Fibroblast of peridontal ligament (primary cell): ENCODE measurements at regions not wholly inside any gene's neighbourhood (a gene's known extent, or its start where the extent isn't known, plus 50 kb on each side); places are given as distances from the start of the nearest gene placed in this dataset.
A peak's percentile ranks its signal among the peaks of the same experiment; 100 is the strongest.
"Not testable (repeated sequence)": the region's sequence is repeated elsewhere in the genome, so short reads cannot be mapped to it uniquely, and the experiment has no call there.

Experiments used
- DNase-seq: peaks from one replicate; pipeline ENCODE4 v3.0.0-alpha.2; 2010; ENCODE audit errors: extremely low read depth

DNA sequence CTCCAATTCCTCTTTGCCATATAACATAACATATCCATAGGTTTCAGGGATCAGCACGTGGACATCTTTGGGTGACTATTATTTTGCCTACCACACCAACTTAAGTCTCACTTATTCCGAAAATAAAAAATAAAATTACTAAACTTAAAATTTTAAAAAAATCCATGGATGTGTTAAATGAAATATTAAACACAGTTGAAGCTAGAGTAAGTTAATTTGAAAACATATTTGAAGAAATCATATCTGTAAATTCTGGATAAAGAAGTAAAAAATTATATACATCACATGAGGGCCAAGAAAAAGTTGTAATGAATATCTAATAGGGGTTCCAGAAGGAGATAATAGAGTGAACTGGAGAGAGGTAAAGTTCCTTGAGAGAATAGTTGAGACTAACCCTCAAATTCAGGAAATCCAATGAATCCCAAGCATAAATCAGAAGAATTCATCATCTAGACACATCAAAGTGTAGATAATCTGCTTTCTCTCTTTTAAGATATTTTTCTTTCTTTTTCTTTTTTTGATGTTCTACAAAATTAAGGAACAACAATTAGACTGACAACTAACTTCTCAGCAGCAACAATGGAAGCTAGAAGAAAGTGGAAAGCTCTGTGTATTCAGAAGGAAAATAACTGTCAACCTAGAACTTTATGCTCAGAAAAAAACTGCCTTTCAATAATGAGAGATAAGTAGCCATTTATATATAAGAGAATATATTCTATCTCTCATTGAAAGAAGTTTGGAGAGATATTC lies 147.4 kb downstream of the ABHD5 start:
- no peak for DNase-seq

DNA sequence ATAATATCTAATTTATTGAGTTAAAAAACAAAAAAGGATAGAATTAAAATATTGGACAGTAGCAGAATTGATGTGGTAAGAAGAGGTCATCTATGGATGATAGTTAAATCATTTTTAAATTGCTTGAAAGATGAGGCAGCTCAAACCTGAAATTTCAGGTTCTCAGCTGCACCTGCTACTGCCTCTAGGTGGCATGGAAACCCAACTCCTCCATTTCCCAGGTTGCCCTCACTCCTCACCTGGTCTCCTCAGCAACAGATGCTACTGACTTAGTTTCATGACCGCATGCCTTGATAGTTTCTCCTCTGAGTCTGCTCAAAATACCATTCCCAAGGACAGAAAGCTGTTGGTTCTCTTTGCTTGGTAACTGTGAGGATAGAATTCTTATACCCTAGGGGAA lies 148.1 kb downstream of the ABHD5 start:
- no peak for DNase-seq

DNA sequence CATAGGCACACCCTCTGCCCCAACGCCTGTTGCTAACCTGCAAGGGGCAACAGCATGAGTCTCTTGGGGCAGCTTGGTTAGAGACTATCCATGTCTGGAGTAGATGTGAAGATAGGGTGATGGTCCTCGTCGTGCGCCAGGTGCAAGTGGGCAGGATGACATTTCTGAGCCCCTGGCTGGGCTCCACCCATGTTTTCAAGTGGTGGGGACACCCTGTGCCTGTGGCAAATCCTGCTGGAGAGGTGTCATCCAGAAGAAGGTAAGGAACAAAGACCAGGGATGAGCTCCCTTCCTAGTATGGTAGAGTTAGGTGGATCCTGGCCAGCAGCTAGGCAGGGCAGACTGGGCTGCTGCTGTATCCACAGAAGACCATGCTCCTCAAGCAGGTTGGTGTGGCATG lies 152.6 kb downstream of the ABHD5 start:
- DNase-seq: no peak

DNA sequence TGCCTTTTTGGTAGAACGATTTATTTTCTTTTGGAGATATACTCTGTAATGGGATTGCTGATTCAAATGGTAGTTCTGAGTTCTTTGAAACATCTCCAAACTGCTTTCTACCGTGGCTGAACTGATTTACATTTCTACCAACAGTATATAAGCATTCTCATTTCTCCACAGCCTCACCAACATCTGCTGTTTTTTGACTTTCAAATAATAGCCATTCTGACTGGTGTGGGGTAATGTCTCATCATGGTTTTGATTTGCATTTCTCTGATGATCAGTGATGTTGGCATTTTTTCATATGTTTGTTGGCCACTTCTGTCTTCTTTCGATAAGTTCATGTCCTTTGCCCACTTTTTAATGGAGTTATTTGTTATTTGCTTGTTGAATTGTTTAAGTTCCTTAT lies 154.0 kb downstream of the ABHD5 start:
- no peak for DNase-seq

DNA sequence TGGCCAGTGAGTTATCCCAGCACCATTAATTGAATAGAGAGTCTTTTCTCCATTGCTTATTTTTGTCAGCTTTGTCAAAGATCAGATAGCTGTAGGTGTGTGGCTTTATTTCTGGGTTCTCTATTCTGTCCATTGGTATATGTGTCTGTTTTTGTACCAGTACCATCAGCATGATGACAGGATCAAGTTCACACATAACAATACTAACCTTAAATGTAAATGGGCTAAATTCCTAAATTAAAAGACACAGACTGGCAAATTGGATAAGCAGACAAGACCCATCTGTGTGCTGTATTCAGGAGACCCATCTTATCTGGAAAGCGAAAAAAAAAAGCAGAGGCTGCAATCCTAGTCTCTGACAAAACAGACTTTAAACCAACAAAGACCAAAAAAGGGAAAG lies 154.8 kb downstream of the ABHD5 start:
- not testable (repeated sequence) for DNase-seq

DNA sequence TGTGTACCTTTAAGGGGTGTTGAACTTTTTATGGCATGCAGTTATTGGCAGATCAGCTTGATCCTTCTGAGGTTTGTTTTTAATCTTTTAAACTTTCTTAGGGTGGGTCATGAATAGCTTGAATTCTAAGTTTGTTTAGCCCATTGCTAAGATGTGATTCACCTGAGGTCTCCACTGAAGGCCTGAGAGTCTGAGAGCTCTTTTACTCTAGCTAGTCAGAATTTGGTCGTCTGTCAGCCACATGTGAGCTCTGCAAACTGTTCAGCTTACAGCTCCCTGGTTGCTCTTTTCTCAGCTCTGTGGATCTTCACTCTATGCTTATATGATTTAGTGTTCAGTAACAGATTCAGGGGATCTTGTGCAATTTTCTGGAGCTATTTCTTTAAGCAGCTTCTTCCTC lies 161.3 kb downstream of the ABHD5 start:
- DNase-seq: peak; percentile 55

DNA sequence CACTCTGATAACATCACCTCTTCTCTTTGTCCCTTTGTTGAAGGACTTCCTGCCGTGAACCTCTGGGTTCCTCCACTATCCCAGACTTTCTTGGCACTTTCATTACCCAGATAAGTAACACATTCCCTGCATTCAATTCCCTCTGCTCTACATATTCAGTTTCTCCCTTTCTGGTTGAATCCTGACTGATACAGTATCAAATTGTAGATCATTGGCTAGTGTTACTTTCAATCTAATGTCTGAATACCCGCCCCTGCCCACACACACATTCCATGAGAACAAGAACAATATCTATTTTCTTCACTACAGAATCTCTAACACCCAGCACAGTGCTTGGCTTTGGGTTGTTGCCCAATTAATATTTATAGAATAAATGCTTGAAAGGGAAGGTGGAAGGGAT lies 163.5 kb downstream of the ABHD5 start:
- no peak for DNase-seq

DNA sequence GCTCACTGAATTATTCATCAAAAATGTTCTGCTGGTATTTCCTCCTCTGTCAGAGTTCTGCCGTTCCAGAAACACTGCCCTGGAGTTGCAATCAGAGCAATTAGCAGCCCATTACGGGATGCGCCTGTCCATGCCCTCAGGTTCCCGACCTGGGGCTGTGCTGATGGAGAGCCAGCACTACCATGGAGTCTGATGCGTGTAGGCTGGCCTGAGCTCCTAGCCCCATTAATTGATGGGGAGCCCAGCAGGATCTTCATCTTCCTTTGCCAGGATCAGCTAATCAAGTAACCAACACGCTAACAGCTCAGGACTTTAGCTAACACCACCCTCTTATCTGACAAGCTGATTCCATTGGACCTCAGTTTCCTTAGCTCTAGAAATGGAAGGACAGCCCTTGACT lies 164.2 kb downstream of the ABHD5 start:
- DNase-seq: no peak

DNA sequence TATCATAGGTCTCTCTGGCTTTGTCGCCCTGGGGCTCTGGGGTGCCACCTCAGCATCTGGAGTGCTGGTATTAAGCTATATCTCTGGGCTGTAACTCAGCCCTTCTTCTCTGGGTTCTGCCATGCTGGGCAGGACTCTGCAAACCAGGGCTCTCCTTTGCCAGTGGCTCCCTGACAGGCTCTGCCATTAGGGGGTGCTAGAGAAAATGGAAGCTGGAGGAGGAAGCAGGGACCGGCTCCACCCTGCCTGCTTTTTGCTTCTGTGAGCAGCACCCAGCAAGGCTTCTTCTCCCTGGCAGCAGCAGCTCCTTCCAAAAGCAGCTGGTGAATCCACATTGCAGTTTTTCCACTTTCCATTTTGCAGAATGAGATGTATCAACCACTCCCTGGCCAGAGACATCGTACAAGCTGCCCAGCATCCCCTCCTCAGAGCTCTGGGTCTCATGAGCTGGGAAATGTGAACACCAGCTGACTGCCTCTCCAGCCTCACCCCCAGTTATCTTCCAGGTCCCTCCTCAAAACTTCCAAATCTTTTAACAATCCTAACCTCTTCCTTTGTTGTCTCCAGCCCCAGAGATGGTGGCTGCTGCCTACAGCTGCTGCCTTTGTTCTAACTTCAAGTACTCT lies 165.0 kb downstream of the ABHD5 start:
- peak; percentile 54 for DNase-seq

DNA sequence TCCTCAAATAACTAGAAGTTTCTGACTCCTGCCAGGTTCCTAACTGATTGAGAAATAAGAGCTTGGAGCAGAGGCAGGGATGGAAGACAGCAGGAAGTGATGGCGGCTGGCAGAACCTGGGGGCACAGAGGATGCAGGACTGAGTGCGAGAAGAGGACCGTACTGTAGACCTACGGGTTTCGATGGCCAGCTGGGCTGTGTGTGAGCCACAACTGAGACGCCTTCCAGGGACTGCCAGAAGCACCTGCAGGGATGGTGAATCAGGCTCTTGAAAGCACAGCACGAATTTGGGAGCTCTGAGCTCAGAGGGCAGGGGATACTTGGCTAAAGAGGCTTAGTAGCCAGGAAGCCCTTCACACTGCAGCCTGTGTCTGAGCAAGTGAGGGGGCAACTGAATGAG lies 165.6 kb downstream of the ABHD5 start:
- no peak for DNase-seq

DNA sequence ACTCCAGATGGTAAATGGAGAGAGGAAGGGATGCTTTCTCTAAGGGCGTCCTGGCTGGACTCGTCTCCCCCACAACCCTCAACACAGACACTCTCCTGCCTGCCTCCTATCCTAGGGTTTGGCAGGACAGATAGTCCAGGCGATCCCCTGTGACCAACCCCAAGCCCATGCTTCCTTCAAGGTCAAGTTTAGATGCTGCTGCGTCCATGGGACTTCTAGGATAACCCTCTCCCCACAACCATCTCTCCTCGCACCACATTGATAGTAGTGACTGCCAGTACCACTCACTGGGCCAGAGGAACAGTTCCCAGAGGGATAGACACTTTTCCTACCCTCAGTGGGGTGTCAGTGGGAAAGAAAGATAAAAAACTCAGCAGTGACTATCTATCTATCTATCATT lies 166.0 kb downstream of the ABHD5 start:
- no peak for DNase-seq

DNA sequence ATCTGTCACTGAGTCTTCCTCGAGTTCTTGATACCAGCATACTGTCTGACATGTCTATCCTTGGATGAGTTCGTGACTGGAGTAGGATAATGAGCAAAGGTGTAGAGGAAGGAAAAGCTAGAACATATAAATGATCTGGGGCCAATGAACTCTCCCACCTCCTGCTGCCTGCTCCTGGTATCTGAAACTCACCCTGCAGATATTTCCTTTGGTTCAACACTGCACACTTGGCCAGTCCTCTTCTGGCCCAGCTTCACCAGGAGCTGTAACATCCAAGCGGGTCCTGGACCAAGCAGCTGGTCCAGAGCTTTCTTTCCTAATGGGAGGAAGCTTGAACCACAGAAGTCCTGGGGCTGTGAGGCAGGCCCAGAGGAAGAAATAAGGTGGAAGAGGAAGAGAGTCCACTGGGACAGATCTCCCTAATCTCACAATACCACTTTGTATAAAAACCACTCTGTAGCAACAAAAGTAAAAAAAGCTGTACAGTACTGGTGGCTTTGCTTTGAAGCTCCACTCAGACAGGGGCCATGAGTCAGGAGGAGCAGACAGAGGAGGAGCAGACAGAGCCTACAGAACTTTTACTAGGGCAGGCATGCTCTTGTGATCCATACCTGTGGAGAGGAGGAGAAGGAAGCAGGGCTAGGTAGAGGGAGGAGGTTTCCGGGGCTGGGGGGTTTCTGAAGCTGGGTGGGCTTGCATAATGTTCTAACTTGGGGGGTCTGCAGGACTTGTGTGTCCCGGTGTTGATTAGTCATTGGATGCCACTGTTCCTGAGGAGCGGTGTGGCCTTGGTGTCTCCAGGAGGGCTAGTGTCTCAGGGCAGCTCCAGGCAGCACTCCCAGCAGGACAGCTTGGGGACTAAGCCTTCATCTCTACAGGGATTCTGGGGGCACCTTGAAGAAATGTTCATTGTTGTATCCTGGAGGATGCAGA lies 166.9 kb downstream of the ABHD5 start:
- DNase-seq: no peak

DNA sequence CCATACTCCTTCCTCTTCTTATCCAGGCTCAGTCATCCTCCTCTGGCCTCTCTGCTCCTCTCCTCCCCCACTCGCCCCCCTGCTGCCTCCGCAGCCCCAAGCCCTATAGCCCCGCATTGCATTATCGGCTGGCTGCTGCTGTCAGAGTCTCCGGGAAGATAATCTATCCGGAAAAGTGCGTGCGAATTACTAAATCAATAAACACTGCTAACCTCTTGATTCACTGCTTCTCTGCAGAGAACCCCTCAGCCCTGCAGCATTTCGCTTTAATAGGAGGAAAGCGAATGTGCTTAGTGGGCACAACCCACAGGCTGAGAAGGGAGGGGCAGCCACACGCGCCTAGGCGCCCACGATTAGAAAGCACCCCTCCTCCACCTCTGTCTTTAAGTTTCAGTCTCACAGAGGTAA lies 167.6 kb downstream of the ABHD5 start:
- DNase-seq: no peak

DNA sequence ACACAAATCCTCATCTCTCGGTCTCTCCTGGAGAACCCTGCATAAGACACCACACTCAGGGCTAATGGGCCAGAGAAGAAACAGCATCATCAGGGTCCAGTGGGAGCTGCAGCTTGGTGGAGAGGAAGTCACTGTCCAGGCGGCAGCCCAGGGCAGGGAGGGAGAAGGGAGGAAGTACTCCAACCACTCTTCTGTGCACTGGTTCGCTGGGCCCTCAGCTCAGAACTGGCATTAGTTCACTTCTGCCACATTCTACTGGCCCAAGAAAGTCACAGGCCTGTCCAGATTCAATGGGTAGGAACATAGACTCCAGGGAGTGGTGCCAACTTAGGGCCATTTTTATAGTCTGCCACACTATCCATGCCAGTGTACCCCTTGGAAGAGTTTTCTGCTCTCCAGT lies 169.0 kb downstream of the ABHD5 start:
- DNase-seq: no peak

DNA sequence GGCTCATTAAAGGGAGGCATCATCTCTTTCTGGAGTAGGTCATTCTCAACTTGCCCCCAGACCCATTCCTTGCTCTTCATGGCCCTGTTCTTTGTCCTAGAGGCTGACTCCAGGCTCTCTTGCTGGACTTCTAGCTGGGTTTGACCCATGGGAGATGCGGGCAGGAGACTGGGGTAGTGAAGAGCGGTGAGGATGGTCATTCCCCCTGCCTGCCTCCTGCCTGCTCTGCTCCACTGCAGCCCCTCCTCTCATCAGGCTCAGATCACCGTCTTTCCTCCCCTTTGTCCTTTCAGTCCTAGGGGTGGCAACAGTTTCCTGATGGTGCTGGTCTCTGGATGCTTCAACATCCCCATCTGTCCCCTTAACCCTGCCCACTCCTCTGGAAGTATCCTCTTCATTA lies 170.9 kb downstream of the ABHD5 start:
- DNase-seq: no peak

DNA sequence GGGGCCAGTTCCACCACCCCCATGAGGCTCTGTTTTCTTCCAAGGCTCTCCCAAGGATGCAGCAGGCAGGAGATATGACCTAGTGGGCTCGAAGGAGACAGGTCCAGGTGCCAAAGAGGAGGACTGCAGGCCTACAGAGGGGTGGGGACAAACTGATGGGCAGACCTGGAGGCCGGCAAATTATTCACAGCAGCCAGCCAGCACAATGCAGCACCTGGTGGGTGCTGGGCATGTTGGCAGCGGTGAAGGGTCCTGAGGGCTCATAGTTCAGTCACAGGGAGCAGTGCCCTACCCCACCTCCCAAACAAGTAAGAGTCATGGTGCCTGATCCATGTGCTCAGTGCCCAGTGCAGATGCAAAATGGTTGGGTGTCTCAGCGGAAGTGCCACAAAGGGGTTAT lies 171.7 kb downstream of the ABHD5 start:
- no peak for DNase-seq

DNA sequence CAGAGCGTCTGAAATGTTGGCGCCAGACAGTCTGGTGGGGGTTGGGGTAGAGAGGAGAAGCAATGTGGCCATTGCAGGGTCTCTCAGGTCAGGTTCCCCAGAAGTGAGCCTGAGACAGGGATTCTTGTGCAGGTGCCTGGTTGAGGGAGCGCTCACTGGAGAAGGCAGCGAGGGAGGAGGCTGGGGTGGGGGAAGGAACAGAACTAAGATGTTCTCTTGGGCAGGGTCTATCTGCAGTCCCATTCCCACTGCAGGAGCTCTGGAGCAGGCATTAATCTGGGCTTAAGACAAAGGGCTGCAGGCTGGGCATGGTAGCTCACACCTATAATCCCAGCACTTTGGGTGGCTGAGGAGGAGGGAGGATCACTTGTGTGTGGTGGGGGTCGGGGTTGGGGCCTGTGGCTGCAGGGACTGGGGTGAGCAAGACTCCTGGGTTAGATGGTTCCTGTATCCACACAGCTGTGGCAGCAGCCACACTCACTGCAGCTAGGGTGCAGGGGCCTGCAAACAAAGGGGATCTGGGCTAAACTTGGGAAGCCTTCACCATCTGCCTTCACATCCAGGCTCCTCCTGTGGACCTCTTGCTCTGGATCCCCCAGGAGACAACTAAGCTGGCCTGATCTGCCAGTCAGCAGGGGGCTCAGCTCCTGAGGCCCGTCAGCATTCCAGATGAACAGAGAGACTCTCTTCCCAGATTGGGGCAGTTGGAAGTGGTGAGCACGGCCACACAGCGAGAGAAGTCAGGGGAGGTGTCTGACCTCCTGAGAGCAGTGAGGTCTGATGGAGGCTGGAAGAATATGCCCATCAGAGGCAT lies 172.5 kb downstream of the ABHD5 start:
- no peak for DNase-seq

DNA sequence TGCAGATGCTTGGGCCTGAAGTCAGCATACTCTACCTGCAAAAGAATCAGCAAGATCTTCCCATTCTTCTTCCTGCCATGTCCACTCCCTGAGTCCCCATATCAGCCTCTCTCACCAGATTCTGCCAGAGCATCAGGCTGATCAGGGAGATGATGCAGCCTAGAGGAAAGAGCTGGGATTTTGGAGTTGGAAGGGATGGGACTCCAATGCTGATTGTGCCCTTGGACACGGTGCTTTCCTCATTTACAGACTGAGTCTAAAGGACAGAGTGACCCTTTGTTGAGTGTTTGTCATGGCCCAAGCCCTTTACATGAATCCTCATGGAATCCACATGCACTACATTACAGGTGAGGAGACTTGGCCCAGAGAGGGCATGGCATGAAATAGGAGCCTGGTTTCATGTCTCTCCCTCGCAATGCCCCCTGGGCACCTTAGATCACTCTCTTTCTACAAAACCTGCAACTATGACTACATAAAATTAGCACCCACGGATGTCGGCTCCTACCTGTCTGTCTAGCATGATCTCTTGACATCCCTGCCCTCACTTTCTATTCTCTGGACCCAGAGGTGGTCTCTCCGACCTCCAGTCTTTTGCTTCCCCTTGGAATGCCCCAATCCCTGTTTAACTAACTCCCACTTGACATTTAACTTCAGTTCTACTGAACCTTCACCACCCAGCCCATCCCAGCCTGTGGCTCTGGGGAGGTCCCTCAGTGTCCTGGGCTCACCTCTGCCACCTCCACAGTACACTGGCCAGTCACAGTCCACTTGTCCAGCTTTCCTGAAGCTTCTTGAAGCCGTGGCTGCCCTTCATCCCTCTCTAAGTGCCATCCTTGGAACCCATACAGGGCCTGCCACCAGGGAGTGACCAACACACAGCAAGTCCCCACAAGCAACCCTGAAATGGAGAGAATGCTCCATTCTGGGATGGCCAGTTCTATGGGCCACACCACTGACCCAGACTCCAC lies 173.5 kb downstream of the ABHD5 start:
- no peak for DNase-seq

DNA sequence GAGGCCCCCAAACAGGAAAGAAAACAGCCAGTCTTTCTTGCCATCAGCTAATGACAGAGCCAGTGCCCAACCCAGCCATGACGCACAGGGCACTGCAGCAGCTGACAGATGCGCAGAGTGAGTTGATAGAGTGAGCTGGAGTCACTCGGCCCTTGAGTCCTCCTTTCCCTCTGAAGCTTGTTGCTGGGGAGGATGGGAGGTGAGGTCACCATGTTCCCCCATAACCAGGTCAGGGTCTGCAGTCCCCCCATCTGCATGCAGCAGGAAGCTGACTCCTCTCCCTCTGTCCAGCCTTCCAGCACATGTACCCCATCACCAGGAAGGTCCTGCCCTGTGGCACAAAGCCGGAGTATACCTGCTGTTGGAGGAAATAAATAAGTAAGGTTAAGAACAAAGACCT lies 174.6 kb downstream of the ABHD5 start:
- no peak for DNase-seq

DNA sequence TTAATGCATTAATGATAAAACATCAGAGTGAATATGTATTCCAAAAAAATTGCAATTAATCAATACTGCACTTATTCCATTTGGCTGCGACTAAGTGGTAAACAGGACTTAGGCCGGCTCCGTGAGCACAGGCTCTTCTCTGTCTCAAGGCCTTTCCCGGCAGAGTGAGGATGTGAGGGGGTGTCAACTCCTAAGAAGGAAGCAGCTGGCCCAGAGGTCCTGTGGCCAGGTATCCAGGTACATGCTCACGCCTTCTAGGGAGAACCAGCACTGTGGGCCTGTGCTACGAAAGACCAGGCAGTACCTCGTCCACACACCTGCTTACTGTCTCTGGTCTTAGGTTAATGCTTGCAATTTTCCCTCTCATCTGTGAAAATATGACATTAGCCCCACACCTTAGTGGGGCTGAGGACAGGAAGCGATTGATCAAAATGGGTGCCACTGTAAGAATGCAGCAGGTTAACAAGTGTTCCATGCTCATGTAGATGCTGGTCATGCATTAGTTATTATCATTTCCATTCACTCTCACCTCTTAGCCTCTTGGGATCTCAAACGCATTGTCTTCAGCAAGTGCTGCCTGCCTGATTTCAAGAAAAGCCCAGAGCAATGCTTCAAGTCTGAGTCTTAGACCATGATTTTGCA lies 175.3 kb downstream of the ABHD5 start:
- DNase-seq: no peak
